Brain microvascular endothelial cell (primary cell): ENCODE measurements at regions not wholly inside any gene's neighbourhood (a gene's known extent, or its start where the extent isn't known, plus 50 kb on each side); places are given as distances from the start of the nearest gene placed in this dataset.

Experiments used
- DNase-seq: peaks from one replicate; pipeline ENCODE4 v3.0.0-alpha.2; 2020
- H3K27ac ChIP-seq: fragments of 250-450 bp; sonication (Bioruptor Pico); 2 replicates; pipeline ENCODE4 v1.5.1; 2020; ENCODE audit warnings: mild to moderate bottlenecking, moderate library complexity
- H3K27me3 ChIP-seq: fragments of 250-450 bp; sonication (Bioruptor Pico); replicated peaks from 2 replicates; pipeline ENCODE4 v1.5.1; 2020; ENCODE audit warnings: mild to moderate bottlenecking
- H3K36me3 ChIP-seq: fragments of 250-450 bp; sonication (Bioruptor Pico); replicated peaks from 2 replicates; pipeline ENCODE4 v1.5.1; 2020; ENCODE audit warnings: mild to moderate bottlenecking
- H3K4me3 ChIP-seq: 2 replicates; pipeline ENCODE4 v1.5.1; 2011; ENCODE audit warnings: low read depth, mild to moderate bottlenecking, control low read depth, low read length, moderate library complexity
- in situ Hi-C: cut with HindIII; loops from 2 replicates; pipeline ENCODE4 v1.10.0; 2017; ENCODE audit warnings: low sequenced_read_pairs, low pct_ligation_motif_present
- TF ChIP-seq, protein P1 (sequence below): IDR thresholded peaks from 2 replicates; pipeline ENCODE4 v1.5.1; 2011; ENCODE audit warnings: low read depth, mild to moderate bottlenecking, moderate library complexity, low read length, control low read depth, inconsistent platforms; ENCODE audit errors: missing control alignments

DNA sequence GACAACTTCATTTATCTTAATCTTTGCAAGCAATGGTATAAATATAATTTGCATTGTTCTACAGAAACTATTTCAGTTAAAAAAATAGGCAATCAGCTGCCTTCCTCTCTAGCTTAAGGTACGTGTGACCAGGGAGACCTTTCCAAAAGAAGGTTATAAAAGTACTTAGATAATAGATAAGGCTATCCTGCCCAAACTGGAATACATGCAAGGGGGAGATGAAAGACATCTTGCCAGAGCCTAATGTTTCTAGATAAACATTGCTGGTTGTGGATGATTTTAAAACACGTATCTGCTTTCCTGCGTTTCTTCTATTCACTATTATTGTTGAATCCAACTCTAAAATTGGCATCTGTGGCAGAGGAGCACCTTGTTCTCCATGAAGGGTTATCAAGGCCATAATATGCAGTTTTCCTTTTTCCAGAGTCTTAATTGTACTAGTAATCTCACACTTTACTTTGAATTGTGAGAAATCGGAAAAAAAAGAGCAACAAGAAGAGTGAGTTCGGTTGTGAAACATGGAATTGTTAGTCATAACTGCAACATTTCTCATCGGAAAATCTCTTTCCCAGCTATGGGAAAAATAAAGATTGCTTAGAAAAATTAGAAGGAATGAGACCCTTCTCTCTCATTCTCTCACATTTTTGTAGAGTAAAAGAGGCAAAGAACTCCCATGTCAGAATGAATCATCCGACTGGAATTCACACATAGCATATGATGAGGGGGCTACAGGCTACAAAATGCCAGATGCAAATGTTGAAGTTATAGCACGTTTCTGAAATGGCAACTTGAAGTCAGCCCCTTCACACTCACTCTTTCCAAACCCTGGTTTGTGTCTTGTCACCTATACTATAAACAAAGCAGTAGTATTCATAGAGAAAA lies 936.1 kb upstream of the NR2F2 start:
- no peaks in the 10 kb centered on the region for H3K36me3 ChIP-seq
- H3K27ac ChIP-seq: peak overlapping the region; percentile 79
- no peaks in the 10 kb centered on the region for H3K27me3 ChIP-seq
- DNase-seq: peak; percentile 54
- in situ Hi-C loops: no loop called here
- TF ChIP-seq, protein P1, sequence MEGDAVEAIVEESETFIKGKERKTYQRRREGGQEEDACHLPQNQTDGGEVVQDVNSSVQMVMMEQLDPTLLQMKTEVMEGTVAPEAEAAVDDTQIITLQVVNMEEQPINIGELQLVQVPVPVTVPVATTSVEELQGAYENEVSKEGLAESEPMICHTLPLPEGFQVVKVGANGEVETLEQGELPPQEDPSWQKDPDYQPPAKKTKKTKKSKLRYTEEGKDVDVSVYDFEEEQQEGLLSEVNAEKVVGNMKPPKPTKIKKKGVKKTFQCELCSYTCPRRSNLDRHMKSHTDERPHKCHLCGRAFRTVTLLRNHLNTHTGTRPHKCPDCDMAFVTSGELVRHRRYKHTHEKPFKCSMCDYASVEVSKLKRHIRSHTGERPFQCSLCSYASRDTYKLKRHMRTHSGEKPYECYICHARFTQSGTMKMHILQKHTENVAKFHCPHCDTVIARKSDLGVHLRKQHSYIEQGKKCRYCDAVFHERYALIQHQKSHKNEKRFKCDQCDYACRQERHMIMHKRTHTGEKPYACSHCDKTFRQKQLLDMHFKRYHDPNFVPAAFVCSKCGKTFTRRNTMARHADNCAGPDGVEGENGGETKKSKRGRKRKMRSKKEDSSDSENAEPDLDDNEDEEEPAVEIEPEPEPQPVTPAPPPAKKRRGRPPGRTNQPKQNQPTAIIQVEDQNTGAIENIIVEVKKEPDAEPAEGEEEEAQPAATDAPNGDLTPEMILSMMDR: no peak
- no peak overlapping the region for H3K4me3 ChIP-seq

DNA sequence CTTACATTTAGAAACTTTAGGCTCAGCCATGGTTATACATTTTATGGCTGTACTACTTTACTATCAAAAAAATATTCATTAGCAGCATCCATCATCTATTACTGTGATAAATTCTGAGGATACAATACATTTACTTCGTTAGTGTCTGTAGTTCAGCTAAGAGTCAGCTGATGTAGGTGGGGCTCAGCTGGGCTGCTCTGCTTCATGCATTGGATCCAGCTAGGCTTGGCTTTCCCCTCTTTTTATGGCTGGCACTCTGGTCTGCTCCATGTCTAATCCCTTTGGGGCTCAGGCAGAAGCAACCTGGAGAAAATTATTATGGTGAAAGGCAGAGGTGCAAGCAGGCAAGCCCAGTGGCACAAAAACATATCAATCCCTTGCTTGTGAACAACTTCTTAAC lies 930.1 kb upstream of the NR2F2 start:
- Histone ChIP-seq H3K27ac (no peak overlapping the region), H3K36me3 (no peaks in the 10 kb centered on the region), H3K4me3 (no peak overlapping the region), H3K27me3 (no peaks in the 10 kb centered on the region)
- TF ChIP-seq, protein P1: no peak
- in situ Hi-C loops: no loop called here
- no peak for DNase-seq

DNA sequence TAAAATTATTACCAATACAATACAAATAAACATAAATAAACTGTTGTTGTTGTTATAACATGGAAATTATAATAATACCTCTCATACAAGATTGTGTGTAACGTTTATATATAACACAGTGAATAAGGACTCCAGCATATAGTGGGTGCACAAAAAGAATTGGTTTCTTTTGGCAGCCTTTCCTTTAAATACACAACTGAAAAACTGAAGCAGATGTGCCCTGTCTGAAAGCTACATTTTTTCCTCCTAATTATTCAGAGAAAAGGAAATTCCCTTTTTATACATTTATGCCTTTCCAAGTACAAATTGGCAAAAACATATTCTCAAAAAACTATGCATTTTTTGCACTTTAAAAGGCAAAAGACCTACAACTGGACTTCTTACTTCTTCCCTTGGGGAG lies 928.9 kb upstream of the NR2F2 start:
- in situ Hi-C loops: no loop called here
- Histone ChIP-seq H3K27me3 (no peaks in the 10 kb centered on the region), H3K36me3 (no peaks in the 10 kb centered on the region), H3K27ac (no peak overlapping the region), H3K4me3 (no peak overlapping the region)
- TF ChIP-seq, protein P1: no peak
- no peak for DNase-seq

DNA sequence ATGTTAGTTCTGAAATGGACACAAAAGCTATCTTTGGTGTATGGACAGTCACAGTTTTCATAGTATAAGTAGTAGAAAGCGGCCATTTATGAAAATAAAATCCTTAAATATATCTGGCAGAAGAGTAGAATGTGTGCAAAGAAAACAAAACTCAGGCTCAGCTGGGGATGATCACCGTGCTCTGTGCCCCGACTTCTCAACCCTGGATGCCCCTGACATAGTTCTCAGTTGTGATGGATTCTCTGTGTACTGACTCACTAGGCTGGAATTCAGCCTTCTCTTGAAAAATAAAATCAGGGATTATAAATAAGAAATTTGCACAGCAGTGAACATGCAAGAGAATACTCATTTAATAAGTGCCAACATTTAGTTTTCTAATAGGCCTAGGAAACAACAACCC lies 925.1 kb upstream of the NR2F2 start:
- in situ Hi-C loops: no loop called here
- Histone ChIP-seq H3K27me3 (no peaks in the 10 kb centered on the region), H3K27ac (peak overlapping the region; percentile 20), H3K36me3 (no peaks in the 10 kb centered on the region), H3K4me3 (no peak overlapping the region)
- peak; percentile 71 for DNase-seq
- TF ChIP-seq, protein P1: no peak

- no peaks in the 10 kb centered on the region for H3K36me3 ChIP-seq
- no peaks in the 10 kb centered on the region for H3K27me3 ChIP-seq
- TF ChIP-seq, protein P1: no peak
- no peak overlapping the region for H3K27ac ChIP-seq
- DNase-seq: no peak
- no peak overlapping the region for H3K4me3 ChIP-seq
- in situ Hi-C loops: no loop called here
Observed at GRCh38 chr15:95407534-95407933, 923.0 kb upstream of the NR2F2 start.
